Ovary (tissue), 7 donors: ENCODE measurements at regions not wholly inside any gene's neighbourhood (a gene's known extent, or its start where the extent isn't known, plus 50 kb on each side); places are given as distances from the start of the nearest gene placed in this dataset.
"Not testable (repeated sequence)": the region's sequence is repeated elsewhere in the genome, so short reads cannot be mapped to it uniquely, and the experiment has no call there.

ENCODE experiments used
- DNase-seq, 5 donors: peaks; one replicate each; pipeline ENCODE4 v3.0.0-alpha.2; 2019 to 2020
- H3K27ac ChIP-seq, 2 donors: fragments of 200-600 bp; one replicate each; pipeline versions ENCODE4 v1.5.1 to v1.8.0; 2019 to 2022
- H3K27me3 ChIP-seq: fragments of 200-600 bp; one replicate; pipeline ENCODE4 v1.8.0; 2022
- H3K36me3 ChIP-seq: fragments of 200-600 bp; sonication (generic); one replicate; pipeline ENCODE4 v1.5.1; 2019
- H3K4me1 ChIP-seq: one replicate; pipeline ENCODE4 v1.8.1; 2013; ENCODE audit warnings: mild to moderate bottlenecking, moderate library complexity; ENCODE audit not compliant: insufficient read depth
- H3K4me3 ChIP-seq: fragments of 200-600 bp; sonication (generic); one replicate; pipeline ENCODE4 v1.5.1; 2017
- H3K9me3 ChIP-seq, 2 donors: fragments of 200-600 bp in 1 of 2; sonication (generic) in 1 of 2; one replicate each; pipeline versions ENCODE4 v1.5.1 to v1.8.1; 2013 to 2019; ENCODE audit warnings: mild to moderate bottlenecking in 1 of 2, moderate library complexity in 1 of 2
- EP300 ChIP-seq: sonication (generic); formaldehyde crosslinking; IDR thresholded peaks from one replicate; pipeline ENCODE4 v1.6.1; 2017; ENCODE audit warnings: antibody characterized with exemption
- POLR2A ChIP-seq: fragments of 450-650 bp; IDR thresholded peaks from one replicate; pipeline ENCODE4 v1.6.1; 2017; ENCODE audit warnings: antibody characterized with exemption, mild to moderate bottlenecking, moderate library complexity
- WGBS, 3 donors: extraction: QIAGEN DNeasy Blood & Tissue Kit in 1 of 3; methylation state at CpG; one replicate each; pipeline versions ENCODE4 v1.1.5 to v1.1.7; 2013 to 2017; 5-methylcytosine and 5-hydroxymethylcytosine counted together
- intact Hi-C, 4 donors: fragments of 100-400 bp; cut with DNase I; formaldehyde crosslinking; loops; one replicate each; pipeline versions ENCODE4 v1.11.0 to v1.15.1; 2022 to 2023
- TF ChIP-seq, protein P1 (sequence below), 3 donors: fragments of 450-650 bp in 2 of 3; fragments of 200-600 bp in 1 of 3; IDR thresholded peaks; one replicate each; pipeline versions ENCODE4 v1.5.1 to v1.8.0; 2016 to 2022; ENCODE audit warnings: antibody characterized with exemption in 3 of 3, mild to moderate bottlenecking in 1 of 3
- donor health status: DM: no; HTN: no; CAD: no; lungs with moderate emphysema.
- donor health status: DM: no; HTN: no; CAD: no.
- donor health status: Bipolar disorder and iron deficiency.
- donor health status: DM: no; HTN: no; CAD: no.
- donor health status: DM: yes; HTN: yes; CAD: no.

DNA sequence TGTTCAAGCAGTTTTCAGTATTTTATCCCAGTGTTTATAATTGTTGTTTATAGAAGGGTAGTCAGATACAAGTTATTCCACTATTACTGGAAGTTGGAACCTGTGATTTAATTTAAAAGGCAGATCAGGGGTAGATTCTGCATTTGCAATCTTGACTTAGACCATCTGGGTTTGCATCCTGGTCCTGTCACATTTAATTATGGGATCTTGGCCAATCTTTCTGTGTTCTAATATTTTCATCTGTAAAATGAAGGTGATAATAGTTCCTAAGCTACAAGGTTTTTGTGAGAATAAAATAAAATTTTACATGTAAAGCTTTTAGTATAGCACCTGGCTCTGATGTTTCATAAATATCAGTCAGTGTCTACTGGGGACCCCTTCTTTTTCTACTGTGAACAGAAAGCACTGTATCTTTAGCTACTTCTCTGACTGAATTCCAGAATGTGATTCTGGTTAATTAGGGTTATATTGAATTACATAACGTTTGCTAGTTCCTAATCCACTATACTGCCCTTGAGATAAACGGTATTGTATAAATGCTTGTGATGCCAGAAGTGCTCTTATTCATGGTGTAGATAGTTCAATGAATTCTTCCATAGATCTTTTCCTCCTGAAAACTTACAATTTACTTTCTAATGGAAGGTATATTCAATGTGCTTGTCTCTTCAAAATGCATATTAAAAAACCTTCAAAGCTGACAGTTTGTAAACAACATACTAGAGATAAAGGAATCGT lies 131.0 kb downstream of the KCNK1 start:
- no peaks in the 10 kb centered on the region for H3K4me1 ChIP-seq
- intact Hi-C loops: no loop called here
- H3K36me3 ChIP-seq: no peaks in the 10 kb centered on the region
- H3K9me3 ChIP-seq: no peaks in the 10 kb centered on the region
- H3K27ac ChIP-seq: no peak overlapping the region
- no peak for TF ChIP-seq POLR2A
- TF ChIP-seq EP300: no peak
- TF ChIP-seq, protein P1, sequence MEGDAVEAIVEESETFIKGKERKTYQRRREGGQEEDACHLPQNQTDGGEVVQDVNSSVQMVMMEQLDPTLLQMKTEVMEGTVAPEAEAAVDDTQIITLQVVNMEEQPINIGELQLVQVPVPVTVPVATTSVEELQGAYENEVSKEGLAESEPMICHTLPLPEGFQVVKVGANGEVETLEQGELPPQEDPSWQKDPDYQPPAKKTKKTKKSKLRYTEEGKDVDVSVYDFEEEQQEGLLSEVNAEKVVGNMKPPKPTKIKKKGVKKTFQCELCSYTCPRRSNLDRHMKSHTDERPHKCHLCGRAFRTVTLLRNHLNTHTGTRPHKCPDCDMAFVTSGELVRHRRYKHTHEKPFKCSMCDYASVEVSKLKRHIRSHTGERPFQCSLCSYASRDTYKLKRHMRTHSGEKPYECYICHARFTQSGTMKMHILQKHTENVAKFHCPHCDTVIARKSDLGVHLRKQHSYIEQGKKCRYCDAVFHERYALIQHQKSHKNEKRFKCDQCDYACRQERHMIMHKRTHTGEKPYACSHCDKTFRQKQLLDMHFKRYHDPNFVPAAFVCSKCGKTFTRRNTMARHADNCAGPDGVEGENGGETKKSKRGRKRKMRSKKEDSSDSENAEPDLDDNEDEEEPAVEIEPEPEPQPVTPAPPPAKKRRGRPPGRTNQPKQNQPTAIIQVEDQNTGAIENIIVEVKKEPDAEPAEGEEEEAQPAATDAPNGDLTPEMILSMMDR (IDR thresholded peaks at IDR 0.05): no peak
- WGBS, 3 donors: 4 to 8% (median 4%) methylated on average over 3 of the region's 3 CpGs
- DNase-seq: no peak
- no peaks in the 10 kb centered on the region for H3K27me3 ChIP-seq
- H3K4me3 ChIP-seq: no peak overlapping the region

DNA sequence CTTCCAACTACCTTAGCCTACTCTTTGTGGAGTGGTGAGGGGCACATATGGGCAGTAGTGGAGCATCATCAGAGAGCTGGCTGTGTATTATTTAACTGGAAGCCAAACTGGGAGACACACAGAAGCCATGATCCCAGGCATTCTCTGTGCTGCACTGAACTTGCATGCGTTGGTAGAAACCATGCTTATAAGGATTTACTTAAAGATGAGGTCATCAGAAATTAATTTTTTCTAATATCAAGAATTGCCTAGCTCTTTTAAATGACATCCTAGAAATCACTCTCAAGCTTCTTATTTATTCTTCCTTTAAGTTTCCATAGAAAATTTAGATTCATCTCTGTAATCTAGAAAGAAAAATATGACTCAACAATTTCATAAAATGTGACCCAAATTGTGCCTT lies 136.2 kb downstream of the KCNK1 start:
- TF ChIP-seq POLR2A: no peak
- TF ChIP-seq, protein P1 (IDR thresholded peaks at IDR 0.05): no peak
- no peak for TF ChIP-seq EP300
- Histone ChIP-seq H3K4me3 (no peak overlapping the region), H3K9me3 (no peaks in the 10 kb centered on the region), H3K27me3 (no peaks in the 10 kb centered on the region), H3K4me1 (no peaks in the 10 kb centered on the region), H3K36me3 (no peaks in the 10 kb centered on the region), H3K27ac (no peak overlapping the region)
- no peak for DNase-seq
- 86 to 93% (median 90%) methylated on average over 1 of the region's 1 CpG for WGBS, 3 donors
- intact Hi-C loops: no loop called here

DNA sequence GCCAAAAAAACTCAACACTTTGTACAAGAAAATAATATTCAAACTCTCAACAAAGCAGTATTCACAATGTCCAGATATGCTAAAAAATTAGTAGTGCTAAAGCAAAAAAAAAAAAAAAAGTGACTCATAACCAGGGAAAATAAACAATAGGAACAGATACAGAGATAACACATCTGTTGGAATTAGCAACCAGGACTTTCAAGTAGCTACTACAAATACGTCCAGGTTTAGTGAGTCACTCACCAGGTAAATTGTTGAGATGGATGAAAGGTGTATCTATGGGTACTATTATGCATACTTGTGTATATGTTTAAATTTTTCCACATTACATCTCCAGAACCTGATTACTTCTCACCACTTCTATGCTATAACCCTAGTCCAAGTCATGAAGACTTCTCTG lies 144.8 kb upstream of the SLC35F3 start:
- no peaks in the 10 kb centered on the region for H3K9me3 ChIP-seq
- H3K36me3 ChIP-seq: no peaks in the 10 kb centered on the region
- no peaks in the 10 kb centered on the region for H3K27me3 ChIP-seq
- TF ChIP-seq EP300 (no peak), POLR2A (no peak)
- TF ChIP-seq, protein P1 (IDR thresholded peaks at IDR 0.05): no peak
- DNase-seq: no peak
- H3K4me3 ChIP-seq: no peak overlapping the region
- H3K27ac ChIP-seq: no peak overlapping the region
- 0 to 75% (median 73%) methylated on average over 1 of the region's 1 CpG for WGBS, 3 donors
- no peaks in the 10 kb centered on the region for H3K4me1 ChIP-seq
- intact Hi-C loops: no loop called here

DNA sequence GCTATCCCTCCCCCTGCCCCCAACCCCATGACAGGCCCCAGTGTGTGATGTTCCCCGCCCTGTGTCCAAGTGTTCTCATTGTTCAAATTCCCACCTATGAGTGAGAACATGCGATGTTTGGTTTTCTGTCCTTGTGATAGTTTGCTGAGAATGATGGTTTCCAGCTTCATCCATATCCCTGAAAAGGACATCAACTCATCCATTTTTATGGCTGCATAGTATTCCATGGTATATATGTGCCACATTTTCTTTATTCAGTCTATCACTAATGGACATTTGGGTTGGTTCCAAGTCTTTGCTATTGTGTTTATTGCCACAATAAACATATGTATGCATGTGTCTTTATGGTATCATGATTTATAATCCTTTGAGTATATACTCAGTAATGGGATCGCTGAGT lies 140.2 kb upstream of the SLC35F3 start:
- H3K27me3 ChIP-seq, H3K4me3 ChIP-seq, DNase-seq, H3K27ac ChIP-seq, H3K4me1 ChIP-seq, H3K9me3 ChIP-seq, intact Hi-C loops, H3K36me3 ChIP-seq: not testable (repeated sequence)
- WGBS, 3 donors: 67 to 98% (median 98%) methylated on average over 3 of the region's 3 CpGs

DNA sequence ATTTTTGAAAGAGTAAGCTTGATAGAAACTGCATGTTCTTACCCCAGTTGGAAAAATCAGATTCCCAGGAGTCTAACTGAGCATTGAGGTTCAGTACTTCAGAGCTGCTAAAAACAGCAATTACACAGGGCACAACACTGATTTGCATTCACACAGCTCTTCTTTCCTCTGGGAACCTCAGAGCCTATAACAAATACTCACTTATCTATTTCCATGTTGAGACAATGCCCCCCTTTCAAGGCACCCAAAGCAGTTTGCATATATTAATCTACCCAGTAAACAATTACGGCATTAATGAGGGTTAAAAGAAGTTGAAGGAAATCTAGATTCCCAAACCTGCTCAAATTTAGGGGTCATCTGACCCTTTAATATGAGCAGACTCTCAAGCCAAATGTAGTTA lies 126.9 kb upstream of the SLC35F3 start:
- intact Hi-C loops: no loop called here
- no peak for TF ChIP-seq EP300
- TF ChIP-seq, protein P1 (IDR thresholded peaks at IDR 0.05): no peak
- no peak for TF ChIP-seq POLR2A
- 91 to 97% (median 95%) methylated on average over 1 of the region's 1 CpG for WGBS, 3 donors
- no peak overlapping the region for H3K4me3 ChIP-seq
- no peaks in the 10 kb centered on the region for H3K36me3 ChIP-seq
- H3K27ac ChIP-seq: no peak overlapping the region
- DNase-seq: no peak
- no peaks in the 10 kb centered on the region for H3K4me1 ChIP-seq
- H3K27me3 ChIP-seq: no peaks in the 10 kb centered on the region
- H3K9me3 ChIP-seq: no peaks in the 10 kb centered on the region
